Stimulated activated CD4-positive, alpha-beta T cell treated with anti-CD3 and anti-CD28 coated beads, Interleukin-12 subunit alpha, Interleukin-12 subunit beta, amount 100 ng/mL, for 48 hours (primary cell): ENCODE measurements at regions not wholly inside any gene's neighbourhood (a gene's known extent, or its start where the extent isn't known, plus 50 kb on each side); places are given as distances from the start of the nearest gene placed in this dataset.

Source experiments
- DNase-seq, 3 donors: peaks; one replicate each; pipeline ENCODE4 v3.0.0-alpha.2; 2020; ENCODE audit warnings: low read depth in 2 of 3, low spot score in 1 of 3

DNA sequence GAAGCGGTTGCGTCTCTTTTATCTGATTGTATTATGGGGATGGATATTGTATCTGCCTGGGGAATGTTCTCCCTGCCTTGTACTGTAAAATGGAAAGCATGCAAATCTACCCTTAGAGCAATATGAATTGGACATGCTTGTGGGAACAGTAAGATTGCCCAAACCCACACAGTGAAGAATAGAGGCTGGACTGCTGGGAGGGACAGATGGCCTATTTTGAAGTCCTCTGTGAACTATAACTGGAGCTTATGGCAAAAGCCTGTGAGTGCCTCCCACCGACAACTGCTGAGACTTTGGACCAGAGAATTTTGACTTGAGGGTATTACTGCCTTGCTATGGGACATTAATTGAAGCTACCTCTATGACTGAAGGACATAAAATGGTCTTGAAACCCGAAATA lies 168.9 kb downstream of the ERCC6L2 start:
- no peak for DNase-seq

- DNase-seq, result no peak
Observed at GRCh38 chr9:96040591-96041461, 165.3 kb downstream of the ERCC6L2 start.

DNA sequence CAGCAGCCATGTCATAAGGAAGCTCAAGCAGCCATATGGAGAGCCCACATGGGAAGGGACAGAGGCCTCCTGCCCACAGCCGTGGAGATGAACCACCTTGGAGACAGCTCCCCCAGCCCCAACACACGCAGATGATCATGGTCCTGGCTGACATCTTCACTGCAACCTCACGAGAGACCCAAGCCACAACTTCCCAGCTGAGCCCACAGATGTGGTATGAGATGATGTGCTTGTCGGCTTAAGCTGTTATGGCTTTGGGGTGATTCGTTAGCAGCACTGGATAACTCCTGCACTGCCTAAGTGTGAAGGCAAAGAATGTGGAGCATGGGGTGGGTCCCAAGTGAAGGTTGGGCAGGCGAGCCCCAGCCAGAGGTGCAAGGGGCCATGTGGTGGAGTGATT lies 163.4 kb downstream of the ERCC6L2 start:
- DNase-seq, result no peak

DNA sequence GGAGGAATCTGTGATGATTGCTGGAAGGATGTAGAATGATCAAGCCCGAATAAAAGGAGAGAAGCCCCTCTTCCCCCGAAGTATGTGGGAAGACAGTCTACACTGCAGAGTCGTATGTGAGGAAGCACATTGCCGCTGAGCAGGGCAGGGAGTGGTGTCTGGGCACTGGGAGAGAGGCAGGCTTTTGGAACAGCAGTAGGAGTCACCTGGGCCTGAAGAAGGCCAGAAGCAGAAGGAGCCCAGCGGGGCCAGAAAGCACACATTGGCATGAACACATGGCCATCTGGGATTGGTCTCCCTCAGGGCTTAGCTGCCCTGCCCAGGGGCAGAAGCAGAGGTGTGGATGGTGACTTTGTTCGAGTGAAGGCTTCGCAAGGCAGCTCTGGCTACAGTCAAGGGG lies 162.8 kb downstream of the ERCC6L2 start:
- no peak for DNase-seq

DNA sequence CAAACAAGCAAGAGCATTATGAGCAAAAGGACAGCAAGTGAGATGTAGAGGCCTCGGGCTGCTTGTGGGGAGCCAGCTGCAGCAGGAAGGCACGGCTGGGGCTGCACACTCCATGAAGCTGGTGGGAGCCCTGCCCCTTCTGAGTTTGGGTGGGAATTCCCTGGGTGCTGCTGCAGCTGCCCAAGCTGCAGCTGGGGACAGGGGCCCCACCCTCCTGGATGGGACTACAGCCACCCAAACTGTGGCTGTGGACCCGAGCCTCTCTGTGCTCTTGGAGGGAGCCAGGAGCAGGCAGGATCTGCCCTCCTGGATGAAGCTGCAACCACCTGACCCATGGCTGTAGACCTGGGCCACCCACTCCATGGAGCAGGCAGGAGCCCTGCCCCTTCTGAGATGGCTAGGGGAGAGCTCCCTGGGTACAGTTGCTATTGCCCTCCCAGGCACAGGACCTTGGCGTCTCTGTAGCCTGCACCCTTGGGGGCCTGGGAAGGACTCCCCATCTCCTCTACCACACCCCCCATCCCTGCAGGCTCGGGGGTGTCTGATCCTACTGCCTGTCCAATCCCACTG lies 159.1 kb downstream of the ERCC6L2 start:
- no peak for DNase-seq

DNA sequence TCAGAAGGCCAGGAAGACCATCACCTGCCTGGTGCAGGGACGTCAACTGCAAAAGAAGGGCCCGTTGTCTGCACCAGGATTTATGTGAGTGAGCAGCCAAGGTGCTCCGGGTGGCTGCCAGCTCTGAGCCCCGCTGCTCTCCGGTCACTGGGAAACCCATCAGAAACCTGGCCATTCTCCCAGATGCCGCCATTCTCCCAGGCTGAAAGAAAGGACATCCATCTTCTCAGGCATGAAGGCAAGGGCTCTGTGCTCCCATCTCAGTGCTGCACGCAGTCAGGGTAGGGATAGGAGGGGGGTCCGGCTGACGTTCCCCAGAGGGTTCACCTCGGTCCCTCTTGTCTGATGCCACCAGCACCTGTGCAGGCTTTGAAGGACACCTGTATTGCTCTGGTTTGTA lies 158.4 kb downstream of the ERCC6L2 start:
- DNase-seq, result no peak

DNA sequence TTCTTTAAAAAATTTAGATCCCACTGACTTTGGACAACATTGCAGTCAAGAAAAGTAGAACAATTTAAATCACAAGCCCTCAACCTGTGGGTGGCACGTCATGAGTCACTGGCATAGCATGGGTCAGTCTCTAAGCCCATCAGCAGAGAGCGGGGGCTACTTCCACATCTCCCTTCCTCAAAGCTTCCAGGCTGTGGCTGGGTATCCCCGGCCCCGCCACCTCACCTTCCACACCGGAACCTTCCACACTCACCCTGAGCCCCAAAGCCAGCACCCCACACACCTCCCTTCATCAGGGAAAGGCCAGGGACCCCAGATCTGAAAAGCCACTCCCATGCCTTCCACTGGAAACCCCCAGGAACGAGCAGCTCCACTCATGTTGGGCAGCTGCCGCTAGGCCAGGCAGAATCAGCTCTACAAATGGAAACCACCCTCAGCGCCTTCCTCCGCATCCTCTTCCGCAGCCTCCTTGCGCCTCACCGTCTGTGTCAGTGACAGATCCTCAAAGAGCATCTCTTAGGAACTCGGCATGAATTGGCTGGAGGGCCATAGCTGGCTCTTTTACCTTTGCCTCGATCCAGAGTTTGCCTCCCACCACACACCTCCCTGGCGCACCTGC lies 156.5 kb downstream of the ERCC6L2 start:
- DNase-seq, result no peak

DNA sequence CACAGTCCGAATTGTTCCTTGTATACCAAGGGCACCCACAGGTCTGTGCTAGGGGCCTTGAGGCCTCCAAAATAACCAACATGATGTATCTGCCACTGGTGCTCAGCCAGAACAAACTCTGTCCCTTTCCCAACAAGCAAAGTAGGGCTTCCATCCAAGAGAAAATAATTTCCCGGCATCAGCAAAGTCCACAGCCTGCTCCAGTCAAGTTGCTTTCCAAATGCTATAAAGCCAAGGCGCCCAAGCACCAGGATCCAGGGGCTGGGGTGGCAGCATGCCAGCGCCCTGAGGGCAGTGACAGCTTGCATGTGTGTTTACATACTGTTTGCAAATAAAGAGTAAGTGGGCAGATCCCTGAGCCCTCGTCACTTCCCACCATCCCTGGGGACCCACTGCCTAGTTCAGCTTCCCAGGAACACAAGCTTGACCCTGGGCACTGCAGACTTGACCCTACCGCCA lies 155.9 kb downstream of the ERCC6L2 start:
- DNase-seq, result no peak

DNA sequence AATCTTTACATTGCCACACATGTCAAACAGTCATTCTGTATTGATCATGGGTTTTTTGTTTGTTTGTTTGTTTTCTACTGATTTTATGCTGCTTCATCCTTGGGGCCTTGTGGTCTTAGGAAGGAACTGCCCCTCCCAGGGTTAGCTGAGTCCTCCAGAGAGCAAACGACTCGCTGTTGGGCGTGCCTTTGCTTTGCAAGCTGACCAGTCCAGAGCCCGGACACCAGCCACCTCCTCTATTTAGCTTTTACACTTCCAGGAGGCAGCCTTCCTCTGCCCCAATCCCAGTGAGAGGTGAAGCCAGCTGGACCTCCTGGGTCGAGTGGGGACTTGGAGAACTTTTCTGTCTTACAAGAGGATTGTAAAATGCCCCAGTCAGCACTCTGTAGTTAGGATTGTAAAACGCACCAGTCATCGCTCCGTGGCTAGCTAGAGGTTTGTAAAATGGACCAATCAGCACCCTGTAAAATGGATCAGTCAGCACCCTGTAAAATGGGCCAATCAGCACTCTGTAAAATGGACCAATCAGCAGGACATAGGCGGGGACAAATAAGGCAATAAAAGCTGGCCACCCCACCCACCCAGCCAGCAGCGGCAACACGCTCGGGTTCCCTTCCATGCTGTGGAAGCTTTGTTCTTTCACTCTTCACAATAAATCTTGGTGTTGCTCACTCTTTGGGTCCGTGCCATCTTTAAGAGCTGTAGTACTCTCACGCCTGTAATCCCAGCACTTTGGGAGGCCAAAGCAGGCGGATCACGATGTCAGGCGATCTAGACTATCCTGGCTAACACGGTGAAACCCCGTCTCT lies 154.4 kb downstream of the ERCC6L2 start:
- DNase-seq, result no peak

DNA sequence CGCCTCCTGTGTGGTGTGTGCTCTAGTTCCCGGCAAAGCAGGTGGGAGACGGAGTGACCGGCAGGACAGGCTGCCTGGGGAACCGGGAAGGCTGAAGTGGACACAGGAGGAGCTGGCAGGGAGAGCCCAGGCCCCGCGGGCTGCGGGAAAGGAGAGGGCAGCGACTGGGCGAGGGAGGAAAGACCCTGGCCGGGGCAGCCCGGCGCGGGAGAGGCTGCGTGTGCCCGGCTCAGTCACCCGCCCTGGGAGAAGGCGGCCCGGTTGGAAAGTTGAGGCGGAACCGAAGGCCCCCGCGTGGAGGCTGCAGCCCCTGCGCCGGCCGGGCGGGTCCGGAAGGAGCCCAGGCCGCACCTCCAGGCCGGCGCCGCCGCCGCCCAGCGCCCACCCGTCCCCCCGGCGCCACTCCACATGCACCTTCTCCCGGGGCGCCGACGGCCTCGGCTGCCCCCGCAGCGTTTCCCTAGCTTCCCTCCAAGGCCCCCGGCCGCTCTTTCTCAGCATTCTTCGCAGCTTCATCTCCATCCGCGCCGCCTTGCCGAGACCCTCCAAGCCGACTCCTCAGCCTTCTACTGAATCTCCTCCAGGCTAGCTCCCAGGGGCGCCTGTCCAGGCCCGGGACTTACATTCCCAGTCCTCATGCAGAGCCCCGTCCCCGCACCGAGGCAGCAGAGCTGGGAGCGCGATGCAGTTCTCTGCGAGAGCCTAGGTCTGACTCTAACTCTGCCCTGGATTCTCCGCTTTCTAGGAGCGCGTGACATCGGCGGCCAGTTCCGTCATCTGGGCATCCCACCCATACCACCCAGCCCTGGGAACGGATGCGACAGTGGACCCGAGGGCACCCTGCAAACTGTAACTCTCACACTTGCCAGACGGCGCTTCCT lies 152.0 kb downstream of the ERCC6L2 start:
- DNase-seq, result no peak

GRCh38 chr9:96026655-96027213 lies 151.2 kb downstream of the ERCC6L2 start:
- DNase-seq, result no peak

GRCh38 chr9:96025995-96026602 lies 150.6 kb downstream of the ERCC6L2 start:
- DNase-seq, result no peak

DNA sequence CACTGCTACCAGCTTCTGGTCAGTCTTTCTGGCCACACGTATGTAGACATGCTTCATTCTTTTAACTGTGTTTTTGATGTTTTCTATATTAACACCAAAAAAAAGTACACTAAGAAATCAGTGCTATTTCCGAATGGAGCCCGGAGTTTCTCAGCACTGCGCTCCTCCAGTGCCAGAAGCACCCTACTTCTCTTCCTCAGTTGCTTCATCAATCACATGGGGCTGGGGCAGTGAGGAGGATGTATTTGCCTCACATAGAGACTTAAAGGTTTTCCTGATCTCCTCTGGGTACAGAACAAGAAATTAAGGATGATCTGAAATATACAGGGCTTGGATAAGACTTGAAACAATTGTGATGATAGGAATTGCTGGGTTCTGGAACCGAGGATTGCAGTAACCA lies 148.0 kb downstream of the ERCC6L2 start:
- DNase-seq, result no peak

DNA sequence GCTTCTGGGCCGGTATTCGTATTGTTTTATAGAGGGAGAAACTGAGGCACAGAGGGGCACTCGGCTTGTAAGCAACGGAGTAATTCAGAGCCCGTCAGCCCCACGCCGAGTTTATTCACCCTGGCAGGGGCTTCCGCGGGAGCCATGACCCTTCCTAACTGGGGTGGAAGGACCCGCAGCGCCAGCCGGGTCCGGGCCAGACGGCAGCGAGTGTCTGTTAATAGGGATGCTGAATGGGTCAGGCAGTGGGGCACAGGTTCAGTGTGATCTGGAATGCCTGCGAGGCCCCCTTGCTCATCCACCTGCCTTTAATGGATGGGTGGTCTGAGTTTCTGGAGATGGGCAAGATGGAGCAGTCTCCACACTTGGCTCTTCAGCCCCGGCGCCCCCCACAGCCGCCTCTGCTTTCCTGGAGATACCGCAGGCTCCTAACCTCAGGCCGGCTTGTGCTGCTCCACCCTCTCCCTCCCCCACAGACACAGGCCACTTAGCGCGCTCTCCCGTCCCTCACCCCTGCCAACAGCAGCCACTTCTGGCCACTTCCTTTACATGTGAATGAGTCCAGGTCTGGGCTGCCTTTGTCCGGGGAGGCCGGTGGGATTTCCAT lies 147.1 kb downstream of the ERCC6L2 start:
- DNase-seq, result peak in 1 of 3 donors; percentile 16

DNA sequence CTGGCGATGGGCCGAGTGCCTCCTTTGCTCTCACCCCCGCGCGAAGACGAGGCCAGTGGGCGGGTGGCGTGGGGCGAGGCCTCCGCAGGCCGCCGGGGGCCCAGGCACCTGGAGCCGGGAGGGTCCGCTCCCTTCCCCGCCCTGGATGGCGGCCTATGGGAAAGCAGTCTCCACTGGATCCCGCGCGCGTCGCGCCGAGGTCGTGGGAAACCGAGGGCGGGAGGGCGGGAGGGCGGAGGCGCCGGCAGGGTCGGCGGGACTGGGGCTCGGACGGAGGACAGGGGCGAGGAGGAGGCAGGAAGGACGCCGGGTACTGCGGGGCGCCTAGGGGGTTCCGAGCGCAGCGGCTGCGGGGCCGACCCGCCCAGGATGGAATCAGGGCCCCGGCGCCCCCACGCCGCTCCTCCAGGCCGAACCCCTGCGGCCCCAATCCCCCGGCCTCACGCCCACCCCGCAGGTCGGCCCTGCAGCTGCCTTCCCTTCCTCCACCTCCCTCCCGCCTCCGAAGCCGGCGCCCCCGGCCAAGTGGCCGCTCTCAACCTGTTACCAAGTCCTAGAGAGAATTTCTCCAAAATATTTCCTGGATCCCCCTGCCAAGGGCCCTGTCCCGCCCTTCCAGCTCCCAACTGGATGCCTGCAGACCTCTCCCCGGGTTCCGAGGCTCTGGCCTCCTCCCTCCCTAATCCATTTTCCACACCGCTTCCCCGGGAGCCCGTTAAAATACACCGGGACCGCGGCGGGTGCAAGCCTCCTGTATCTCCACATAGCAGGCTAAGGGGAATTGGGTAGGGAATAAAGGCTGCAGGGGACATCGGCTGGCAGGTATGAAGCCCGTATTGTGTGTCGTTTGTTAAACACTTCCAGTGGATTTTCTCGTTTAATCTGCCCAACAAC lies 146.3 kb downstream of the ERCC6L2 start:
- DNase-seq, result peak in 1 of 3 donors; percentile 11

- DNase-seq, result peak in 1 of 3 donors; percentile 43
Observed at GRCh38 chr9:96020792-96021550, 145.5 kb downstream of the ERCC6L2 start.

GRCh38 chr9:96020300-96020791 lies 144.9 kb downstream of the ERCC6L2 start:
- DNase-seq, result no peak
